ENCODE measurements at regions not wholly inside any gene's neighbourhood (a gene's known extent, or its start where the extent isn't known, plus 50 kb on each side); places are given as distances from the start of the nearest gene placed in this dataset.

DNA sequence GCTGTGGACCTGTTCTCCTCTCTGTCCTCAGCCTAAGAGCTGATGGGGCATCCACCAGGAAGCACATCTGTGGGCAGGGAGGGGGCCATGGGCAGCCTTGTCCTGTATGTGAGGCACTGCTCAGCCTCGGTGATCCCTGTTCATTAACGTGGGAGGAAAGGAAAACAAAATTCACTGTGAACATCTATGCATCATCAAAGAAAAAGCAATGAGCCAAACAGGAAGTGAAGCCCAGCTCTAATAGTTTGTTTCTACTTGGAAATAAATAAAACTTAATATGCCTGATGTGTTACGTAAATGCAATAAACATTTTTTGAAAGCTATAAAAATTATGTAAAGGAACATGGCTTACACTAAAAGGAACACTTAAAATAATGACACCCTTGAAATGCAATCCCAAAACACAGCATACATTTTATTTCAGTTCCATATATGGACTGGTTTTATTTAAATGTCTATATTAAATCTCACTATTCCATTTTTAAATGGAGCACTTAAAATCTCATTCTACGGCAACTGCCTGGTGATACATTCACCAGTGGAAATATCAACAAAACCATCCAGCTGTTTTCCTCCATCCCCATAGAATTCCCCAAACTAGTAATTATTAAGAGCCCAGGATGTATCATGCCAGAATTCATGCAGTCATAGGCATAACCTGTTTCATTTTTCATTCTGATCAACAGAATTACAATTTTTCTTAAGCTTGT lies 78.3 kb downstream of the ZNF280B start:
- H3K4me3 ChIP-seq, result no peak overlapping the region
- no peaks in the 10 kb centered on the region for H3K9me3 ChIP-seq
- no peak for DNase-seq (ENCODE audit: extremely low spot score in 2 of 2)
- no peaks in the 10 kb centered on the region for H3K4me1 ChIP-seq
- no peaks in the 10 kb centered on the region for H3K27me3 ChIP-seq
- TF ChIP-seq POLR2A (IDR thresholded peaks at IDR 0.05) (no peak), POLR2AphosphoS5 (IDR thresholded peaks at IDR 0.05; ENCODE audit: insufficient read depth in 1 of 2, low read depth in 1 of 2) (no peak)
- TF ChIP-seq, protein P1, sequence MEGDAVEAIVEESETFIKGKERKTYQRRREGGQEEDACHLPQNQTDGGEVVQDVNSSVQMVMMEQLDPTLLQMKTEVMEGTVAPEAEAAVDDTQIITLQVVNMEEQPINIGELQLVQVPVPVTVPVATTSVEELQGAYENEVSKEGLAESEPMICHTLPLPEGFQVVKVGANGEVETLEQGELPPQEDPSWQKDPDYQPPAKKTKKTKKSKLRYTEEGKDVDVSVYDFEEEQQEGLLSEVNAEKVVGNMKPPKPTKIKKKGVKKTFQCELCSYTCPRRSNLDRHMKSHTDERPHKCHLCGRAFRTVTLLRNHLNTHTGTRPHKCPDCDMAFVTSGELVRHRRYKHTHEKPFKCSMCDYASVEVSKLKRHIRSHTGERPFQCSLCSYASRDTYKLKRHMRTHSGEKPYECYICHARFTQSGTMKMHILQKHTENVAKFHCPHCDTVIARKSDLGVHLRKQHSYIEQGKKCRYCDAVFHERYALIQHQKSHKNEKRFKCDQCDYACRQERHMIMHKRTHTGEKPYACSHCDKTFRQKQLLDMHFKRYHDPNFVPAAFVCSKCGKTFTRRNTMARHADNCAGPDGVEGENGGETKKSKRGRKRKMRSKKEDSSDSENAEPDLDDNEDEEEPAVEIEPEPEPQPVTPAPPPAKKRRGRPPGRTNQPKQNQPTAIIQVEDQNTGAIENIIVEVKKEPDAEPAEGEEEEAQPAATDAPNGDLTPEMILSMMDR (IDR thresholded peaks at IDR 0.05), result no peak
- intact Hi-C loops (cut with DNase I), result no loop called here
- H3K36me3 ChIP-seq, result no peaks in the 10 kb centered on the region
- H3K27ac ChIP-seq, result no peak overlapping the region

DNA sequence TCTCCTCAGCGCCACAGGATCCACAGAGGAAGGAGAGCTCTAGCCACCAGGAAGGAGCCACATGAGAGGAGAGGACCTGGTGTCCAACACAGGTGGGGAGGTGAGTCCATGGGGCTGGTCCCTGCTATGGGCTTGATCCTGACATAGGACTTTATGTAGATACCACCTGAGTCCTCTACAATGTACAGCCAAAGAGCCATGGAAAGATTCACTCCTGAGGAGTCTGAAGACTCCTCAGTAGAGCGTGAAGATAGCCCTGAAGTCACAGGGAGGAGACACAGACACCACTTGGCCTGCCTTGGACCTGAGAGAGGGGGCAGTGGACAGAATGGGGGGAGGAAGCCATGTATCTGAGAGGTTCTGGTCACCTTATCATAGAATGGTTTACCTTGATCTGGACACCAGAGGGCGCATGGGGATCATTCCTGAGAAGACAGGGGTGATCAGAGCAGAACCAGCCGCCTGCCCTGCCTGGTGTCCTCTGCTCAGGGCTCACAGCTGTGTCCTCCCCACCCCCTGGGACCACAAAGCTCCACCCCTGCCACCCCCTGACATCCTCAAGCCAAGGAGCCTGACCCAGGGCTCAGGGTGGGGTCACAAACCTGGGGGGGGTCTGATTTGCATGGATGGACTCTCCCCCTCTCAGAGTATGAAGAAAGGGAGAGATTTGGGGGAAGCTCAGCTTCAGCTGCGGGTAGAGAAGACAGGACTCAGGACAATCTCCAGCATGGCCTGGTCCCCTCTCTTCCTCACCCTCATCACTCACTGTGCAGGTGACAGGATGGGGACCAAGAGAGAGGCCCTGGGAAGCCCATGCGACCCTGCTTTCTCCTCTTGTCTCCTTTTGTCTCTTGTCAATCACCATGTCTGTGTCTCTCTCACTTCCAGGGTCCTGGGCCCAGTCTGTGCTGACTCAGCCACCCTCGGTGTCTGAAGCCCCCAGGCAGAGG lies 77.0 kb downstream of the ZNF280B start:
- no peak for DNase-seq (ENCODE audit: extremely low spot score in 2 of 2)
- TF ChIP-seq, protein P1 (IDR thresholded peaks at IDR 0.05), result peak in 1 of 3 experiments; percentile 35
- TF ChIP-seq POLR2A (IDR thresholded peaks at IDR 0.05) (no peak), POLR2AphosphoS5 (IDR thresholded peaks at IDR 0.05; ENCODE audit: insufficient read depth in 1 of 2, low read depth in 1 of 2) (no peak)

DNA sequence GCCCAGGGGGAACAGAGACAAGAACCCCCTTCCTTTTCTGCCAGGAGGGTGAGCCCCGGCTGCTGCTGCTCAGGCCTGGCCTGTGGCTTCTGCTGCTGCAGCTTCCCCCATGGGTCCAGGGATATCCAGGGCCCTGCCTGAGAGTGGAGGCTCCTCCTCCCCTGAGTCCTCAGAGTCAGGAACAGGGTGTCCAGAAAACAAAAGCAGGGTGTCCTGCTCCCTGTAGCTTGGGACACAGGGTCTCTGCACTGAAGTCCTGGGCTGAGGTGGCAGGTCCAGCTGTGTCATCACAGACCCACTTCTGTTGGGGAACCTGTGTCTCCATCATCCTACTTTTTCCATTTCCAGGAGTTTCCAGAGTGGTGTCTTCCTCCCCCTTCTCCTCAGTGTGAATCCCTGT lies 76.1 kb downstream of the ZNF280B start:
- DNase-seq (ENCODE audit: extremely low spot score in 2 of 2), result no peak
- intact Hi-C loops (cut with DNase I), result no loop called here
- Histone ChIP-seq H3K27ac (no peak overlapping the region), H3K4me3 (no peak overlapping the region), H3K4me1 (no peaks in the 10 kb centered on the region), H3K9me3 (no peaks in the 10 kb centered on the region), H3K36me3 (no peaks in the 10 kb centered on the region), H3K27me3 (no peaks in the 10 kb centered on the region)
- TF ChIP-seq, protein P1 (IDR thresholded peaks at IDR 0.05), result no peak
- TF ChIP-seq POLR2A (IDR thresholded peaks at IDR 0.05), result no peak
- TF ChIP-seq POLR2AphosphoS5 (IDR thresholded peaks at IDR 0.05; ENCODE audit: insufficient read depth in 1 of 2, low read depth in 1 of 2), result no peak

More for the DNA sequence above, 77.0 kb downstream of the ZNF280B start:
- H3K4me1 ChIP-seq, result no peaks in the 10 kb centered on the region
- H3K4me3 ChIP-seq, result no peak overlapping the region
- H3K27ac ChIP-seq, result no peak overlapping the region
- H3K27me3 ChIP-seq, result no peaks in the 10 kb centered on the region
- intact Hi-C loops (cut with DNase I), result no loop called here
- no peaks in the 10 kb centered on the region for H3K9me3 ChIP-seq
- H3K36me3 ChIP-seq, result no peaks in the 10 kb centered on the region

DNA sequence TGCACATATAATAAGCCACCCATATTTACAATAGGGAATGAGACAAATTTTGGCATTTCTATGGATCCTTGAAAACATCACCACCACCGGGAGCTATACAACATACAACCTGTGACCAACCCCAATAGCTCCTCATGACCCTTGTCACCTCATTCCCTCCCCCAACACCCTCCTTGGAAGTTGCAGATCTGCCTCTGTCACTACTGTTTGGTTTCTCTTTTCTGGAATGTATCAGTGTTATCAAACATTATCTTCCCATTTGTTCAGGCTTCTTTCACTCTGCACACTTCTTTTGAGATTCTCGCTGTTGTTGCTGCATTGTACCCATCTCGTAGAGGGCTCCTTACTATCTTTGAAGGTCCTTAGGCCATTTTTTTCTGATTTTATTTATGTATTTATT lies 75.6 kb downstream of the ZNF280B start:
- H3K27me3 ChIP-seq, result no peaks in the 10 kb centered on the region
- TF ChIP-seq POLR2A (IDR thresholded peaks at IDR 0.05), result no peak
- TF ChIP-seq, protein P1 (IDR thresholded peaks at IDR 0.05), result no peak
- no peak for TF ChIP-seq POLR2AphosphoS5 (IDR thresholded peaks at IDR 0.05; ENCODE audit: insufficient read depth in 1 of 2, low read depth in 1 of 2)

More for the DNA sequence above, 75.6 kb downstream of the ZNF280B start:
- no peaks in the 10 kb centered on the region for H3K4me1 ChIP-seq
- no peaks in the 10 kb centered on the region for H3K9me3 ChIP-seq
- no peak overlapping the region for H3K27ac ChIP-seq
- no peak overlapping the region for H3K4me3 ChIP-seq
- intact Hi-C loops (cut with DNase I), result no loop called here
- H3K36me3 ChIP-seq, result no peaks in the 10 kb centered on the region
- DNase-seq (ENCODE audit: extremely low spot score in 2 of 2), result no peak

Data from vagina (tissue), 2 donors.